HL-60 (cell line): ENCODE measurements at regions not wholly inside any gene's neighbourhood (a gene's known extent, or its start where the extent isn't known, plus 50 kb on each side); places are given as distances from the start of the nearest gene placed in this dataset.

Experiments
- GABPA ChIP-seq: IDR thresholded peaks from 2 replicates; pipeline ENCODE4 v1.6.1; 2012; ENCODE audit warnings: low read depth
- POLR2AphosphoS5 ChIP-seq: IDR thresholded peaks from 2 replicates; pipeline ENCODE4 v1.6.1; 2012; ENCODE audit warnings: low read depth
- SPI1 ChIP-seq: IDR thresholded peaks from 2 replicates; pipeline ENCODE4 v1.6.1; 2012; ENCODE audit warnings: low read depth, mild to moderate bottlenecking, borderline replicate concordance
- TF ChIP-seq, protein P1 (sequence below): IDR thresholded peaks from one replicate; pipeline ENCODE4 v1.5.1; 2011; ENCODE audit warnings: low read length, control low read depth, inconsistent platforms; ENCODE audit not compliant: insufficient read depth
- TF ChIP-seq, protein P2 (sequence below): IDR thresholded peaks from 2 replicates; pipeline ENCODE4 v1.6.1; 2012; ENCODE audit warnings: low read depth; ENCODE audit not compliant: insufficient replicate concordance

DNA sequence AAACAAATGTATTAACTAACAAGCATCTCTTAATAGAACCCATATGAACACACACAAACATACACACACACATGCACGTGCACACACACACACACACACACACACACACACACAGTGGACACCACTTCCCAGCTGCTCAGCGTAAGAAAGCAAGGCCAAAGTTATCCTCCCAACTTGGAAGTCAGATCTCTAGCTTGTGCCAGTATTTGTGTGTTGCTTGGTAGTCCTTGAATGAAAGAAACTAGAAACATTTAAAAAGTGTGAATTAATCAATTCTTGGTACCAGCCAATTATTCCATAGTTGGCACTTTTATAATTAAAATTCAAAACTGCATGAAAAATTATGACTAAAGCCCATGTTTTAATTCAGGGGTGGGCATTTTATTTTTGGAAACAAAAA is 178.1 kb downstream of the TMEM161B start:
- TF ChIP-seq, protein P1, sequence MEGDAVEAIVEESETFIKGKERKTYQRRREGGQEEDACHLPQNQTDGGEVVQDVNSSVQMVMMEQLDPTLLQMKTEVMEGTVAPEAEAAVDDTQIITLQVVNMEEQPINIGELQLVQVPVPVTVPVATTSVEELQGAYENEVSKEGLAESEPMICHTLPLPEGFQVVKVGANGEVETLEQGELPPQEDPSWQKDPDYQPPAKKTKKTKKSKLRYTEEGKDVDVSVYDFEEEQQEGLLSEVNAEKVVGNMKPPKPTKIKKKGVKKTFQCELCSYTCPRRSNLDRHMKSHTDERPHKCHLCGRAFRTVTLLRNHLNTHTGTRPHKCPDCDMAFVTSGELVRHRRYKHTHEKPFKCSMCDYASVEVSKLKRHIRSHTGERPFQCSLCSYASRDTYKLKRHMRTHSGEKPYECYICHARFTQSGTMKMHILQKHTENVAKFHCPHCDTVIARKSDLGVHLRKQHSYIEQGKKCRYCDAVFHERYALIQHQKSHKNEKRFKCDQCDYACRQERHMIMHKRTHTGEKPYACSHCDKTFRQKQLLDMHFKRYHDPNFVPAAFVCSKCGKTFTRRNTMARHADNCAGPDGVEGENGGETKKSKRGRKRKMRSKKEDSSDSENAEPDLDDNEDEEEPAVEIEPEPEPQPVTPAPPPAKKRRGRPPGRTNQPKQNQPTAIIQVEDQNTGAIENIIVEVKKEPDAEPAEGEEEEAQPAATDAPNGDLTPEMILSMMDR = no peak
- no peak for TF ChIP-seq POLR2AphosphoS5
- TF ChIP-seq SPI1 = no peak
- TF ChIP-seq, protein P2, sequence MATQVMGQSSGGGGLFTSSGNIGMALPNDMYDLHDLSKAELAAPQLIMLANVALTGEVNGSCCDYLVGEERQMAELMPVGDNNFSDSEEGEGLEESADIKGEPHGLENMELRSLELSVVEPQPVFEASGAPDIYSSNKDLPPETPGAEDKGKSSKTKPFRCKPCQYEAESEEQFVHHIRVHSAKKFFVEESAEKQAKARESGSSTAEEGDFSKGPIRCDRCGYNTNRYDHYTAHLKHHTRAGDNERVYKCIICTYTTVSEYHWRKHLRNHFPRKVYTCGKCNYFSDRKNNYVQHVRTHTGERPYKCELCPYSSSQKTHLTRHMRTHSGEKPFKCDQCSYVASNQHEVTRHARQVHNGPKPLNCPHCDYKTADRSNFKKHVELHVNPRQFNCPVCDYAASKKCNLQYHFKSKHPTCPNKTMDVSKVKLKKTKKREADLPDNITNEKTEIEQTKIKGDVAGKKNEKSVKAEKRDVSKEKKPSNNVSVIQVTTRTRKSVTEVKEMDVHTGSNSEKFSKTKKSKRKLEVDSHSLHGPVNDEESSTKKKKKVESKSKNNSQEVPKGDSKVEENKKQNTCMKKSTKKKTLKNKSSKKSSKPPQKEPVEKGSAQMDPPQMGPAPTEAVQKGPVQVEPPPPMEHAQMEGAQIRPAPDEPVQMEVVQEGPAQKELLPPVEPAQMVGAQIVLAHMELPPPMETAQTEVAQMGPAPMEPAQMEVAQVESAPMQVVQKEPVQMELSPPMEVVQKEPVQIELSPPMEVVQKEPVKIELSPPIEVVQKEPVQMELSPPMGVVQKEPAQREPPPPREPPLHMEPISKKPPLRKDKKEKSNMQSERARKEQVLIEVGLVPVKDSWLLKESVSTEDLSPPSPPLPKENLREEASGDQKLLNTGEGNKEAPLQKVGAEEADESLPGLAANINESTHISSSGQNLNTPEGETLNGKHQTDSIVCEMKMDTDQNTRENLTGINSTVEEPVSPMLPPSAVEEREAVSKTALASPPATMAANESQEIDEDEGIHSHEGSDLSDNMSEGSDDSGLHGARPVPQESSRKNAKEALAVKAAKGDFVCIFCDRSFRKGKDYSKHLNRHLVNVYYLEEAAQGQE = no peak
- TF ChIP-seq GABPA = no peak
